Peyer's patch (tissue), 4 donors: ENCODE measurements at regions not wholly inside any gene's neighbourhood (a gene's known extent, or its start where the extent isn't known, plus 50 kb on each side); places are given as distances from the start of the nearest gene placed in this dataset.
A peak's percentile ranks its signal among the peaks of the same experiment; 100 is the strongest.
"Not testable (repeated sequence)": the region's sequence is repeated elsewhere in the genome, so short reads cannot be mapped to it uniquely, and the experiment has no call there.

Source experiments
- DNase-seq, 3 donors: peaks; one replicate each; pipeline ENCODE4 v3.0.0-alpha.2; 2017 to 2019
- H3K27ac ChIP-seq, 4 donors: fragments of 200-600 bp; sonication (generic); one replicate each; pipeline ENCODE4 v1.5.1; 2016 to 2019
- H3K27me3 ChIP-seq, 2 donors: fragments of 200-600 bp; sonication (generic); one replicate each; pipeline ENCODE4 v1.5.1; 2019
- H3K36me3 ChIP-seq, 3 donors: fragments of 200-600 bp; sonication (generic); one replicate each; pipeline ENCODE4 v1.5.1; 2016 to 2019
- H3K4me1 ChIP-seq, 4 donors: fragments of 200-600 bp; sonication (generic); one replicate each; pipeline ENCODE4 v1.5.1; 2016 to 2019
- H3K4me3 ChIP-seq, 4 donors: fragments of 200-600 bp; sonication (generic); 1 replicate in 3 of 4; 2 replicates in 1 of 4; pipeline ENCODE4 v1.5.1; 2016 to 2019; ENCODE audit warnings: mild to moderate bottlenecking in 1 of 4
- H3K9me3 ChIP-seq, 4 donors: fragments of 200-600 bp; sonication (generic); one replicate each; pipeline ENCODE4 v1.5.1; 2016 to 2019; ENCODE audit warnings: mild to moderate bottlenecking in 1 of 4
- POLR2A ChIP-seq, 2 donors: fragments of 450-650 bp; IDR thresholded peaks; one replicate each; pipeline ENCODE4 v1.5.1; 2017; ENCODE audit warnings: antibody characterized with exemption in 2 of 2, mild to moderate bottlenecking in 2 of 2, moderate library complexity in 2 of 2
- TF ChIP-seq, protein P1 (sequence below), 6 experiments: fragments of 450-650 bp in 4 of 6; fragments of 200-600 bp in 2 of 6; sonication (generic) in 1 of 6; IDR thresholded peaks; one replicate each; pipeline ENCODE4 v1.5.1; 2017 to 2019; ENCODE audit warnings: antibody characterized with exemption in 6 of 6, mild to moderate bottlenecking in 3 of 6, moderate library complexity in 1 of 6

DNA sequence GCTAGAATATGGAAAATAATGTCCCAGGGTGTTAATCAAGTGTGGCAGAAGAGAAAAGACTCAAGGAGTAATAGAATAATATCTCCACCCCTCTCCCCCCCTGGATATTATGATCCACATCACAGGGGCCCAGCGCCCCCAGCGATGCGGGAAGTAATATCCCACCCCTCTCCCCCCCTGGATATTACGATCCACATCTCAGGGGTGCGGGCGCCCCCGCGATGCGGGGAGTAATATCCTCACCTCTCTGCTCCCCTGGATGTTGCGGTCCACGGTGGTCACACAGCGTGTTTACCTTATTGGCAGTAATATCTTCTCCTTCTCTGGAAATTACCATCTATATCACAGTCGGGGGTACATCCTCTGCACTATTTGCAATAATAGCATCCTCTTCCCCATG, 97.1 kb upstream of the OSBPL11 start:
- Histone ChIP-seq H3K4me3 (no peak overlapping the region), H3K4me1 (no peaks in the 10 kb centered on the region), H3K27me3 (no peaks in the 10 kb centered on the region), H3K27ac (no peak overlapping the region), H3K36me3 (no peaks in the 10 kb centered on the region), H3K9me3 (no peaks in the 10 kb centered on the region)
- TF ChIP-seq, protein P1, sequence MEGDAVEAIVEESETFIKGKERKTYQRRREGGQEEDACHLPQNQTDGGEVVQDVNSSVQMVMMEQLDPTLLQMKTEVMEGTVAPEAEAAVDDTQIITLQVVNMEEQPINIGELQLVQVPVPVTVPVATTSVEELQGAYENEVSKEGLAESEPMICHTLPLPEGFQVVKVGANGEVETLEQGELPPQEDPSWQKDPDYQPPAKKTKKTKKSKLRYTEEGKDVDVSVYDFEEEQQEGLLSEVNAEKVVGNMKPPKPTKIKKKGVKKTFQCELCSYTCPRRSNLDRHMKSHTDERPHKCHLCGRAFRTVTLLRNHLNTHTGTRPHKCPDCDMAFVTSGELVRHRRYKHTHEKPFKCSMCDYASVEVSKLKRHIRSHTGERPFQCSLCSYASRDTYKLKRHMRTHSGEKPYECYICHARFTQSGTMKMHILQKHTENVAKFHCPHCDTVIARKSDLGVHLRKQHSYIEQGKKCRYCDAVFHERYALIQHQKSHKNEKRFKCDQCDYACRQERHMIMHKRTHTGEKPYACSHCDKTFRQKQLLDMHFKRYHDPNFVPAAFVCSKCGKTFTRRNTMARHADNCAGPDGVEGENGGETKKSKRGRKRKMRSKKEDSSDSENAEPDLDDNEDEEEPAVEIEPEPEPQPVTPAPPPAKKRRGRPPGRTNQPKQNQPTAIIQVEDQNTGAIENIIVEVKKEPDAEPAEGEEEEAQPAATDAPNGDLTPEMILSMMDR (IDR thresholded peaks at IDR 0.05), result no peak
- no peak for TF ChIP-seq POLR2A (IDR thresholded peaks at IDR 0.05)
- no peak for DNase-seq

DNA sequence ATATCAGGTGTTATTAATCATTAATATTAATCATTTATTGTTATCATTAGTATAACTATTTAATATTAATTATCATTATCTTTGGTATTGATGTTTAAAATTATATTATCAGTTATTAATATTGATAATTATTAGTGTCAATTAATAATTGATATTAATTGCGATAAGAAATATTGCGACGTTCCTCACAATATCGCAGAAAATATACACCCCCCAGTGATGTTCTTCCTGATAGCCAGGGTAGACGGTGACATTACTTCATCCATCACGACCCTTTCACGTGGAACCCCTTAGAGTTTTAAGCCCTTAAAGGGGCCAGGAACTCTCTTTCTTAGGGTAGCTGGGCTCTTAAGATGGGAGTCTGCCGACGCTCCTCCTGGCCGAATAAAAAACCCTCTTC, 98.6 kb upstream of the OSBPL11 start:
- Histone ChIP-seq H3K9me3 (no peaks in the 10 kb centered on the region), H3K36me3 (no peaks in the 10 kb centered on the region), H3K27ac (no peak overlapping the region), H3K27me3 (no peaks in the 10 kb centered on the region), H3K4me1 (no peaks in the 10 kb centered on the region), H3K4me3 (no peak overlapping the region)
- DNase-seq, result no peak
- TF ChIP-seq, protein P1 (IDR thresholded peaks at IDR 0.05), result no peak
- TF ChIP-seq POLR2A (IDR thresholded peaks at IDR 0.05), result no peak

DNA sequence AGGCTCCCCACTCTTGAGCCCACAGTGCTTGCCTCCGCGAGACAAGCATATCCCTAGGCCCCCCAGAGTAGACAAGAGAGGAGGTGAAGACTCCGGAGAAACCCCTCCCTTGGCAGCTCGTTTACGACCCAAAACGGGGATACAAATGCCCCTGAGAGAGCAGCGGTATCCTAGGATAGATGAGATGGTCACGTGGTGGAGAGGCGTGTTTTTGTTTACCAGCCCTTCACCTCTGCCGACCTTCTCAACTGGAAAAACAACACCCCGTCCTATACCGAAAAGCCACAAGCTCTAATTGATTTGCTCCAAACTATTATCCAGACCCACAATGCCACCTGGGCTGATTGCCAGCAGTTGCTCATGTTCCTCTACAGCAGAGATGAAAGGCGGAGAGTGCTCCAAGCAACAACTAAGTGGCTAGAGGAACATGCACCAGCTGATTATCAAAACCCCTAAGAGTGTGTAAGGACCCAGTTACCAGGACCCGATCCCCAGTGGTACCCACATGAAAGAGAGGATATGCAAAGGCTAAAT, 99.5 kb upstream of the OSBPL11 start:
- TF ChIP-seq, protein P1 (IDR thresholded peaks at IDR 0.05), result no peak
- TF ChIP-seq POLR2A (IDR thresholded peaks at IDR 0.05), result no peak
- Histone ChIP-seq H3K4me1 (no peaks in the 10 kb centered on the region), H3K27me3 (no peaks in the 10 kb centered on the region), H3K27ac (no peak overlapping the region), H3K36me3 (no peaks in the 10 kb centered on the region), H3K4me3 (no peak overlapping the region), H3K9me3 (no peaks in the 10 kb centered on the region)
- DNase-seq, result no peak

DNA sequence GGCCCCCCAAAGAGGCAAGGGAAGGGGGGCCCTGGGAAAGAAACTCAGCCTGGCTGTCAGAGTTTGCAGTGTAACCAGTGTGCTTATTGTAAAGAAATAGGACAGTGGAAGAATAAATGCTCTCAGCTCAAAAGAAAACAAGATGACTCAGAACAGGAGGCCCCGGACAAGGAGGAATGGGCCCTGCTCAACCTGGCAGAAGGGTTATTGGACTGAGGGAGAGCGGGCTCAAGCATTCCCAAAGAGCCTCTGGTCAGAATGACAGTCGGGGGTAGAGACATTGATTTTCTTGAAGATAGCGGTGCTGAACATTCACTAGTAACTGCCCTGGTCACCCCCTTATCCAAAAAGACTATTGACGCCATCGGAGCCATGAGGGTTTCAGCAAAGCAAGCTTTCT, 100.4 kb upstream of the OSBPL11 start:
- Histone ChIP-seq H3K4me1 (no peaks in the 10 kb centered on the region), H3K27me3 (no peaks in the 10 kb centered on the region), H3K4me3 (no peak overlapping the region), H3K27ac (no peak overlapping the region), H3K9me3 (no peaks in the 10 kb centered on the region), H3K36me3 (no peaks in the 10 kb centered on the region)
- no peak for DNase-seq
- TF ChIP-seq POLR2A (IDR thresholded peaks at IDR 0.05), result no peak
- TF ChIP-seq, protein P1 (IDR thresholded peaks at IDR 0.05), result no peak

DNA sequence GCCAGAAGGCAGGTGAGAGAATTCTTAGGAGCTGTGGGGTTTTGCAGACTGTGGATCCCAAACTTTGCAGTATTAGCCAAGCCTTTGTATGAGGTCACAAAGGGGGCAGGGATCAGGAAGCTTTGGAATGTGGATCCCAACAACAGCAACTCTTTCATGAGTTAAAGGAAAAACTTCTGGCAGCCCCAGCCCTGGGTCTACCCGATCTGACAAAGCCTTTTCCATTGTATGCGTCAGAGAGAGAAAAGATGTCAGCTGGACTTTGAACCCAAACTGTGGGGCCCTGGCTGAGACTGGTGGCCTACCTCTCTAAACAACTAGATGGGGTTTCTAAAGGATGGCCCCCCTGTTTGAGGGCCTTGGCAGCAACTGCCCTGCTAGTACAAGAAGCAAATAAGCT, 101.8 kb upstream of the OSBPL11 start:
- H3K27ac ChIP-seq, H3K36me3 ChIP-seq, H3K4me3 ChIP-seq, H3K4me1 ChIP-seq, H3K27me3 ChIP-seq, H3K9me3 ChIP-seq, DNase-seq: not testable (repeated sequence)

DNA sequence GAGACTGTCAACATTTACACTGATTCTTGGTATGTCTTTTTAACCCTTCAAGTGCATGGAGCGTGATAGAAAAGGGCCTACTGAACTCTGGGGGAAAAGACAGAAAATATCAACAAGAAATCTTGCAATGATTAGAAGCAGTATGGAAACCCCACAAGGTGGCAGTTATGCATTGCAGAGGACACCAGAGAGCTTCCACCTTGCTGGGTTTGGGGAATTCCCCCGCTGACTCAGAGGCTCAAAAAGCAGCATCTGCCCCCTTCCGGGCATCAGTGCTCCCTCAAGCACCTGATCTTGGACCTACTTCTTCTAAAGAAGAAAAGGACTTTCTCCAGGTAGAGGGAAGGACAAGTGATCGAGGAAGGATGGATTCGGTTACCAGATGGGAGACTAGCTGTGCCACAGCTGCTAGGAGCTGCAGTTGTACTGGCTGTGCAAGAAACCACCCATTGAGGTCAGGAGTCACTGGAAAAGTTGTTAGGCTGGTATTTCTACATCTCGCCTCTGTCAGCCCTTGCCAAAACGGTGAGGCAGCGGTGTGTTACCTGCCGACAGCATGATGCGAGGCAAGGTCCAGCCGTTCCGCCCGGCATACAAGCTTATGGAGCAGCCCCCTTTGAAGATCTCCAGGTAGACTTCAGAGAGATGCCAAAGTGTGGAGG, 102.8 kb upstream of the OSBPL11 start:
- not testable (repeated sequence) for H3K4me1 ChIP-seq, H3K27me3 ChIP-seq, H3K27ac ChIP-seq, H3K36me3 ChIP-seq, H3K4me3 ChIP-seq, H3K9me3 ChIP-seq
- peak in 1 of 3 donors; percentile 58 for DNase-seq

DNA sequence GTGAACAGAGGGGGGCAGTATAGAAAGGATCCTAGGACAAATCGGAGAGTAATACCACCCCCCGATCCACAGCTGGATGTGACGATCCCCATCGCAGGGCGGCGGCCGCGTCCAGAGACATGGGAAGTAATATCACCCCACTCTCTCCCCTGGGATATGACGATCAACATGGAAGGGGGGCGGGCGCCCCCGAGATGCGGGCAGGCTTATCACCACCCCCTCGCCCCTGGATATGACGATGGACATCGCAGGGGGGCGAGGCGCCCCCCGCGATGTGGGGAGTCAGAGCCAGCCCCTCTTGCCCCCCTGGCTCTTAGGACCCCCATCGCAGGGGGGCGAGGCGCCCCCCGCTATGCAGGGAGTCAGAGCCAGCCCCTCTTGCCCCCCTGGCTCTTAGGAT, 120.4 kb upstream of the OSBPL11 start:
- TF ChIP-seq, protein P1 (IDR thresholded peaks at IDR 0.05), result no peak
- TF ChIP-seq POLR2A (IDR thresholded peaks at IDR 0.05), result no peak

DNA sequence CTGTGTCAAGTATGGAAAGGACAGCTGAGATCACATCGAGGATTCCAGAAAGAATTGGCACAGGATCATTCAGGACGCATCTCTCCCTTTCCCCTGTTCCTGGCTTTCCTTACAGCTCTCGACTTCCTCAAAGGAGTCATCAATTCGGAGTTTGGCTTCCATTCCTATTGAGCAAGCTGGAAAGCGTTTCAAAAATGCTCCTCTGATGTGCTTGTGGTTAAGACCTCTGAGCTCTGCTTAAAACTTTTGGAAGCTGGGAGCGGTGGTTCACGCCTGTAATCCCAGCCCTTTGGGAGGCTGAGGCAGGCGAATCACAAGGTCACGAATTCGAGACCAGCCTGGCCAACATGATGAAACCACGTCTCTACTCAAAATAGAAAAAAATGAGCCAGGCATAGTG, 136.9 kb upstream of the OSBPL11 start:
- not testable (repeated sequence) for H3K4me1 ChIP-seq, DNase-seq, H3K27me3 ChIP-seq, H3K36me3 ChIP-seq, H3K27ac ChIP-seq, H3K9me3 ChIP-seq, H3K4me3 ChIP-seq

More for the DNA sequence above, 120.4 kb upstream of the OSBPL11 start:
- DNase-seq, result no peak
- Histone ChIP-seq H3K4me3 (no peak overlapping the region), H3K36me3 (no peaks in the 10 kb centered on the region), H3K9me3 (no peaks in the 10 kb centered on the region), H3K4me1 (no peaks in the 10 kb centered on the region), H3K27me3 (no peaks in the 10 kb centered on the region), H3K27ac (no peak overlapping the region)

DNA sequence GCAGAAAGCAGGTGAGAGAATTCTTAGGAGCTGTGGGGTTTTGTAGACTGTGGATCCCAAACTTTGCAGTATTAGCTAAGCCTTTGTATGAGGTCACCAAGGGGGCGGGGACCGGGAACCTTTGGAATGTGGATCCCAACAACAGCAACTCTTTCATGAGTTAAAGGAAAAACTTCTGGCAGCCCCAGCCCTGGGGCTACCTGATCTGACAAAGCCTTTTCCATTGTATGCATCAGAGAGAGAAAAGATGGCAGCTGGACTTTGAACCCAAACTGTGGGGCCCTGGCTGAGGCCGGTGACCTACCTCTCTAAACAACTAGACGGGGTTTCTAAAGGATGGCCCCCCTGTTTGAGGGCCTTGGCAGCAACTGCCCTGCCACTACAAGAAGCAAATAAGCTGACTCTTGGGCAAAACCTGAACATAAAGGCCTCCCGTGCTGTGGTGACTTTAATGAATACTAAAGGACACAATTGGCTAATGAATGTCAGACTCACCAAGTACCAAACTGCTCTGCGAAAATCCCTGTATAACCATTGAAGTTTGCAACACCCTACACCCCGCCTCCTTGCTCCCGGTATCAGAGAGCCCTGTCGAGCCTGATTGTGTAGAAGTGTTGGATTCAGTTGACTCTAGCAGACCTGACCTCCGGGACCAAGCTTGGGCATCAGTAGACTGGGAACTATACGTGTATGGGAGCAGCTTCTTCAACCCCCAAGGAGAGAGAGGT, 146.9 kb upstream of the OSBPL11 start:
- not testable (repeated sequence) for DNase-seq, H3K9me3 ChIP-seq

More for the DNA sequence above, 146.9 kb upstream of the OSBPL11 start:
- H3K4me1 ChIP-seq, H3K4me3 ChIP-seq, H3K36me3 ChIP-seq, H3K27me3 ChIP-seq, H3K27ac ChIP-seq: not testable (repeated sequence)
